ENCODE measurements at regions not wholly inside any gene's neighbourhood (a gene's known extent, or its start where the extent isn't known, plus 50 kb on each side); places are given as distances from the start of the nearest gene placed in this dataset.

GRCh38 chr17:5702951-5703510 is 118.7 kb upstream of the NLRP1 start:
- DNase-seq (ENCODE audit: low read depth), result no peak
- no peak for TF ChIP-seq CTCF (conservative IDR thresholded peaks at IDR 0.05; ENCODE audit: low read length)

GRCh38 chr17:5703736-5704135 is 119.4 kb upstream of the NLRP1 start:
- TF ChIP-seq CTCF (conservative IDR thresholded peaks at IDR 0.05; ENCODE audit: low read length), result no peak
- no peak for DNase-seq (ENCODE audit: low read depth)
- H3K4me3 ChIP-seq (ENCODE audit: low read length), result no peak overlapping the region

More at GRCh38 chr17:5702951-5703510, 118.7 kb upstream of the NLRP1 start:
- H3K4me3 ChIP-seq (ENCODE audit: low read length), result no peak overlapping the region

DNA sequence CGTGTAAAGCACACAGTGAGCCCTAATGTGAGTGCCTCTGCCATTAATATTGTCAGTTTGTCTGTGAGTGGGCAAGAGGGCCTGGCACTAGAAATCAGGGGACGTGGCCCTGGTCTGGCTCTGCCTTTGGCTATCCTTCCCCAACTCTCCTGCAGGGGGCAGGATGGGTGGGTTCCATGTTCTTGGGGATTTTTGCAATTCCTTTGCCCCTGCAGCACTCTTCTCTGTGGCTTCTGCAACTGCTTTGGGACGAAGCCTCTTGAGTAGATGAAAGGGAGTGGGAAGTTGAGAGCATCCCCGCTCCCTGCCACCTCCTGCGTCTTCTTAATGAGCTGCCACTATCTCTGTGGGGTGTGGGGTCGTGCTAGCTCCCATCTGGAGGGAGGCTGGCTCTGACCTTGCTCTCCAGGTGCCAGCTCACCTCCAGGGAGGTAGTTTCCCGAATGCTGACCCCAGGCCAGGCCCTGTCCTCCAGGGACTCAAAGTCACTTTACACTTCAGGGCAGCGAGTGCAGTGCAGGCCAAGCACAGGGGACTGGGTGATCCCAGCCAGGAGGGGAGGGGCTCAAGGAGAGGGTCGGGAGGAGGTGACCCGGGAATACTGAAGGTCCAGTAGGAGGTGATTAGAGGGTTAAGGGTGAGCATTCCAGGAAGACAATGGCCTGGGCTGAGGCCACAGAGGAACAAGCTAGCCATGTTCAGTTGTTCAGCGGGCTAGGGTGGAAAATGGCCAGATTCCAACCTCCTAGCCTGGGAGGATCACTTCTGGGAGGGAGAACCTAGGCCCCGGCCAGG is 121.0 kb upstream of the NLRP1 start:
- peak; percentile 9 for DNase-seq (ENCODE audit: low read depth)
- peak; percentile 46 for TF ChIP-seq CTCF (conservative IDR thresholded peaks at IDR 0.05; ENCODE audit: low read length)
- no peak overlapping the region for H3K4me3 ChIP-seq (ENCODE audit: low read length)

- H3K4me3 ChIP-seq (ENCODE audit: low read length), result no peak overlapping the region
- no peak for TF ChIP-seq CTCF (conservative IDR thresholded peaks at IDR 0.05; ENCODE audit: low read length)
- DNase-seq (ENCODE audit: low read depth), result no peak
These were observed 121.7 kb upstream of the NLRP1 start for GRCh38 chr17:5705876-5706576.

DNA sequence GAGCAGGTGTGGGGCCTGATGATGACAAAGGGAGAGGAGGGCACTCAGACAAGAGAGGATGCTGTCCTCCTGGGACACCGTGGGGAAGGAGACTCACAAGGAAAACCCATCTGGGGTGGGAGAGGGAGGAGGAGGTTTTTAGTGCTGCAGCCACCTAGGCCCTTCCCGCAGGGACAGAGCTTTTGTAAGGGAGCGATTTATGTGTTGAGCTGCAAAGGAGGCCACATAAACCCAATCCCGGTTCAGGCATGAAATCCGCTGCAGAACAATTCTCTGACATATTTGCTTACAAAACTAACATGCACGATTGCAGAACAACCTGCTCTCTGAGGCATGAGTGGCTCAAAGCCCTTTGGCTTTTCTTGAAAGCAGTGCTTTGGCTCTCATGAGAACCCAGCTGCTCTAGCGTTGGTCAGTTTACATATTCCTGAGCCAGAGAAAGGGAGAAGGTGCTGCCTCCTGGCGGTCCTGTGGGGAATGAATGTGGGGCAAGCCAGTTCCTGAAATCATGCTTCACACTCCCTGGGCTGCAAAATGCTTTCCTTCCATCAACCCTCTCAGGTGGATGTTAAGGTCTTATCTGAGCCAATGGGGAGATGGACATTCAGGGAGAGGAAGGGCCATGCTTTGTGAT is 122.4 kb upstream of the NLRP1 start:
- DNase-seq (ENCODE audit: low read depth), result peak; percentile 66
- peak; percentile 87 for TF ChIP-seq CTCF (conservative IDR thresholded peaks at IDR 0.05; ENCODE audit: low read length)
- H3K4me3 ChIP-seq (ENCODE audit: low read length), result no peak overlapping the region

GRCh38 chr17:5707482-5707881 is 123.2 kb upstream of the NLRP1 start:
- DNase-seq (ENCODE audit: low read depth), result no peak
- H3K4me3 ChIP-seq (ENCODE audit: low read length), result no peak overlapping the region
- no peak for TF ChIP-seq CTCF (conservative IDR thresholded peaks at IDR 0.05; ENCODE audit: low read length)

Data from AG10803 (cell line).